Thyroid gland (tissue), 4 donors: ENCODE measurements at regions not wholly inside any gene's neighbourhood (a gene's known extent, or its start where the extent isn't known, plus 50 kb on each side); places are given as distances from the start of the nearest gene placed in this dataset.

Source experiments
- DNase-seq, 2 donors: peaks; one replicate each; pipeline ENCODE4 v3.0.0-alpha.2; 2019
- H3K27ac ChIP-seq, 3 donors: fragments of 200-600 bp; sonication (generic); 1 replicate in 2 of 3; 2 replicates in 1 of 3; pipeline ENCODE4 v1.5.1; 2016 to 2019; ENCODE audit warnings: mild to moderate bottlenecking in 1 of 3, moderate library complexity in 1 of 3
- H3K27me3 ChIP-seq: fragments of 200-600 bp; sonication (generic); one replicate; pipeline ENCODE4 v1.5.1; 2019
- H3K36me3 ChIP-seq, 2 donors: fragments of 200-600 bp; sonication (generic); one replicate each; pipeline ENCODE4 v1.5.1; 2016 to 2019
- H3K4me1 ChIP-seq, 2 donors: fragments of 200-600 bp; sonication (generic); one replicate each; pipeline ENCODE4 v1.5.1; 2017 to 2019
- H3K4me3 ChIP-seq, 3 donors: fragments of 200-600 bp; sonication (generic); replicated peaks in 1 of 3; 1 replicate in 2 of 3; 2 replicates in 1 of 3; pipeline ENCODE4 v1.5.1; 2016; ENCODE audit warnings: mild to moderate bottlenecking in 1 of 3
- H3K9me3 ChIP-seq: fragments of 200-600 bp; sonication (generic); one replicate; pipeline ENCODE4 v1.5.1; 2017
- CTCF ChIP-seq, 6 experiments: fragments of 200-600 bp in 3 of 6; fragments of 450-650 bp in 3 of 6; sonication (generic) in 3 of 6; IDR thresholded peaks; one replicate each; pipeline ENCODE4 v1.5.1; 2016 to 2019; ENCODE audit warnings: antibody characterized with exemption in 6 of 6, mild to moderate bottlenecking in 2 of 6, inconsistent platforms in 1 of 6, moderate library complexity in 1 of 6
- POLR2A ChIP-seq, 2 donors: fragments of 450-650 bp; IDR thresholded peaks; one replicate each; pipeline ENCODE4 v1.6.1; 2017; ENCODE audit warnings: antibody characterized with exemption in 2 of 2, mild to moderate bottlenecking in 2 of 2, moderate library complexity in 1 of 2
- WGBS, 2 donors: methylation state at CpG; one replicate each; pipeline ENCODE4 v1.1.5; 2017; 5-methylcytosine and 5-hydroxymethylcytosine counted together
- intact Hi-C: fragments of 100-400 bp; cut with DNase I; formaldehyde crosslinking; loops from one replicate; pipeline ENCODE4 v1.15.1; 2023

- Histone ChIP-seq H3K27me3 (no peaks in the 10 kb centered on the region), H3K36me3 (no peaks in the 10 kb centered on the region), H3K4me1 (peaks cover 0 to 17% of the 10 kb centered on the region in 2 donors), H3K4me3 (no peak overlapping the region), H3K27ac (no peak overlapping the region), H3K9me3 (no peaks in the 10 kb centered on the region)
- DNase-seq, result no peak
- TF ChIP-seq CTCF (IDR thresholded peaks at IDR 0.05), result no peak
- TF ChIP-seq POLR2A (IDR thresholded peaks at IDR 0.05), result no peak
- WGBS, 2 donors, result 66 to 76% methylated on average over 6 of the region's 6 CpGs
- intact Hi-C loops, result no loop called here
Measured at GRCh38 chr6:139777202-139777970, 402.9 kb upstream of the CITED2 start.

- Histone ChIP-seq H3K36me3 (no peaks in the 10 kb centered on the region), H3K4me1 (peaks cover 0 to 14% of the 10 kb centered on the region in 2 donors), H3K27me3 (no peaks in the 10 kb centered on the region), H3K9me3 (no peaks in the 10 kb centered on the region), H3K27ac (no peak overlapping the region), H3K4me3 (no peak overlapping the region)
- intact Hi-C loops, result no loop called here
- WGBS, 2 donors, result 35 to 47% methylated on average over 6 of the region's 6 CpGs
- DNase-seq, result no peak
- TF ChIP-seq CTCF (IDR thresholded peaks at IDR 0.05) (no peak), POLR2A (IDR thresholded peaks at IDR 0.05) (no peak)
Measured at GRCh38 chr6:139776041-139776440, 401.6 kb upstream of the CITED2 start.

GRCh38 chr6:139768196-139768595 is 393.7 kb upstream of the CITED2 start:
- H3K27ac ChIP-seq, result no peak overlapping the region
- peaks cover 17 to 19% of the 10 kb centered on the region in 2 donors for H3K4me1 ChIP-seq
- no peaks in the 10 kb centered on the region for H3K9me3 ChIP-seq
- H3K27me3 ChIP-seq, result no peaks in the 10 kb centered on the region
- H3K4me3 ChIP-seq, result no peak overlapping the region
- no peak for DNase-seq
- no peaks in the 10 kb centered on the region for H3K36me3 ChIP-seq
- intact Hi-C loops, result loop anchor here (10.0 kb wide), 1 partner anchor 393 kb away; the partner anchor contains the start of gene CITED2
- TF ChIP-seq CTCF (IDR thresholded peaks at IDR 0.05), result no peak
- TF ChIP-seq POLR2A (IDR thresholded peaks at IDR 0.05), result no peak

GRCh38 chr6:139766796-139767195 is 392.3 kb upstream of the CITED2 start:
- 86 to 98% methylated on average over 2 of the region's 2 CpGs for WGBS, 2 donors
- Histone ChIP-seq H3K36me3 (no peaks in the 10 kb centered on the region), H3K4me1 (peaks cover 27 to 31% of the 10 kb centered on the region in 2 donors), H3K27me3 (no peaks in the 10 kb centered on the region), H3K9me3 (no peaks in the 10 kb centered on the region), H3K27ac (no peak overlapping the region), H3K4me3 (no peak overlapping the region)
- intact Hi-C loops, result loop anchor here (10.0 kb wide), 1 partner anchor 392 kb away; the partner anchor contains the start of gene CITED2
- TF ChIP-seq POLR2A (IDR thresholded peaks at IDR 0.05) (no peak), CTCF (IDR thresholded peaks at IDR 0.05) (no peak)
- DNase-seq, result no peak

- H3K4me1 ChIP-seq, result peaks cover 35 to 39% of the 10 kb centered on the region in 2 donors
- intact Hi-C loops, result loop anchor here (10.0 kb wide), 1 partner anchor 391 kb away; the partner anchor contains the start of gene CITED2
Measured at GRCh38 chr6:139765825-139766285, 391.4 kb upstream of the CITED2 start.

More at GRCh38 chr6:139765825-139766285, 391.4 kb upstream of the CITED2 start:
- no peaks in the 10 kb centered on the region for H3K9me3 ChIP-seq
- WGBS, 2 donors, result 80 to 91% methylated on average over 2 of the region's 2 CpGs
- no peaks in the 10 kb centered on the region for H3K36me3 ChIP-seq
- H3K27me3 ChIP-seq, result no peaks in the 10 kb centered on the region
- H3K27ac ChIP-seq, result no peak overlapping the region
- TF ChIP-seq POLR2A (IDR thresholded peaks at IDR 0.05), result no peak
- TF ChIP-seq CTCF (IDR thresholded peaks at IDR 0.05), result no peak
- no peak overlapping the region for H3K4me3 ChIP-seq
- no peak for DNase-seq
